SK-N-MC (cell line): ENCODE measurements at regions not wholly inside any gene's neighbourhood (a gene's known extent, or its start where the extent isn't known, plus 50 kb on each side); places are given as distances from the start of the nearest gene placed in this dataset.

ENCODE experiments used
- EZH2 ChIP-seq: fragments of 200-600 bp; sonication (generic); IDR thresholded peaks from one replicate; pipeline ENCODE4 v1.6.1; 2017; ENCODE audit warnings: antibody characterized with exemption
- POLR2AphosphoS5 ChIP-seq: IDR thresholded peaks from 2 replicates; pipeline ENCODE4 v1.6.1; 2012; ENCODE audit warnings: mild to moderate bottlenecking, low read depth, low read length, borderline replicate concordance

DNA sequence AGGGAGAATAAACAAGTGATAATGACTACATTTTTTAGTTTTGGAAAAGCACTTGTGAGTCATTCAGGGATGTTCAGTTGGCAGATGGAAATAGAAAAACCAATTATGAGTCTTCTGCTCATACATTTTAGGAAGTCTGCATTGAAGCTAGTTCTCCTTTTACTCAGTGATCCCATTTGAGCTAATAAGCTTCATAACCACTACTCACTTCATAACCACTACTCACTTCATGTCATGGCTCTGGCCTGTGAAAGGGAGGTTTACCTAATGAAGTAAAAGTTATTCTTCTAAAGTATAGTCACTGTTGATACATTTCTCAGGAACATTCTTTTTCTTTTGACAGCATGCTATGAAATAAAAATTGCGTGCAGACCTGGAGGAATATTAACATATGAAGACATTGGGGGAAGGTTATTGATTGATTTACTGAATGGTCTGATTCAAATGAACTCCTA is 948.7 kb downstream of the TSN start:
- TF ChIP-seq EZH2 (no peak), POLR2AphosphoS5 (no peak)
